ENCODE measurements at regions not wholly inside any gene's neighbourhood (a gene's known extent, or its start where the extent isn't known, plus 50 kb on each side); places are given as distances from the start of the nearest gene placed in this dataset.

DNA sequence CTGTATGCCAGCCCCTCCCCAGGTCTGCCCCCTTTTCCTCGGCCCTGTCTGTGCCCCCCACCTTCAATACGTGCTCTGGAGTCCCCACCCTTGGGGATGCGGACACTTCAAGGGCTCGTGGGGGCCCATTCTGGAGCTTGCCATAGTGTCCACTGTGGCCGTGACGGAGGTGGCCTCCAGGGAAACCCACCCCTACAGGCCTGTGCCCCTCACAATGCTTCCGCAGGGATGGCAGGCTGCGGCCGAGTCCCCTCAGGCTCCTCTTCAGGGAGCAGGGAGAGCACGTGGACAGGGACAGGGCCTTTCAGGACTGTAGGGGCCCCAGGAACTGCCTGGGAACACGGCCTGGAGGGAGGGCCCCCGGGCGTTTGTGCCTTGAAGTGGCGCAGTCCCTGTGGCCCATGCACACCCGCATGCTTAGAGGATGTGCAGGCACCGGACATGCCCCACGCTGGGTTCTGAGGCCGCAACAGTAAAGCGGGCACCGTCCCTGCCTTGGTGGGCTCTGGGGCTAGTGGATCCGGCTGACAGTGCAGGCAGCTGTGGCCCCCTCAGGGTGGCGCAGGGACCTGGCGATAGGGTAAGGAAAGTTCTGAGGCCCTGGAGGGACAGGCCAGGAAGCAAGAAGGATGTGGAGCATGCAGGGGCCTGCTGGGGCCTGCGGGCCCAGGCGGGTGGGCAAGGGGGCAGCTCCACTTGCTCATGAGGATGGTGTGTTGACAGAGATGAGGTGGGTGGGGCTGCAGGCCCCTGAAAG lies 209.0 kb upstream of the RTL1 start:
- TF ChIP-seq, protein P1, sequence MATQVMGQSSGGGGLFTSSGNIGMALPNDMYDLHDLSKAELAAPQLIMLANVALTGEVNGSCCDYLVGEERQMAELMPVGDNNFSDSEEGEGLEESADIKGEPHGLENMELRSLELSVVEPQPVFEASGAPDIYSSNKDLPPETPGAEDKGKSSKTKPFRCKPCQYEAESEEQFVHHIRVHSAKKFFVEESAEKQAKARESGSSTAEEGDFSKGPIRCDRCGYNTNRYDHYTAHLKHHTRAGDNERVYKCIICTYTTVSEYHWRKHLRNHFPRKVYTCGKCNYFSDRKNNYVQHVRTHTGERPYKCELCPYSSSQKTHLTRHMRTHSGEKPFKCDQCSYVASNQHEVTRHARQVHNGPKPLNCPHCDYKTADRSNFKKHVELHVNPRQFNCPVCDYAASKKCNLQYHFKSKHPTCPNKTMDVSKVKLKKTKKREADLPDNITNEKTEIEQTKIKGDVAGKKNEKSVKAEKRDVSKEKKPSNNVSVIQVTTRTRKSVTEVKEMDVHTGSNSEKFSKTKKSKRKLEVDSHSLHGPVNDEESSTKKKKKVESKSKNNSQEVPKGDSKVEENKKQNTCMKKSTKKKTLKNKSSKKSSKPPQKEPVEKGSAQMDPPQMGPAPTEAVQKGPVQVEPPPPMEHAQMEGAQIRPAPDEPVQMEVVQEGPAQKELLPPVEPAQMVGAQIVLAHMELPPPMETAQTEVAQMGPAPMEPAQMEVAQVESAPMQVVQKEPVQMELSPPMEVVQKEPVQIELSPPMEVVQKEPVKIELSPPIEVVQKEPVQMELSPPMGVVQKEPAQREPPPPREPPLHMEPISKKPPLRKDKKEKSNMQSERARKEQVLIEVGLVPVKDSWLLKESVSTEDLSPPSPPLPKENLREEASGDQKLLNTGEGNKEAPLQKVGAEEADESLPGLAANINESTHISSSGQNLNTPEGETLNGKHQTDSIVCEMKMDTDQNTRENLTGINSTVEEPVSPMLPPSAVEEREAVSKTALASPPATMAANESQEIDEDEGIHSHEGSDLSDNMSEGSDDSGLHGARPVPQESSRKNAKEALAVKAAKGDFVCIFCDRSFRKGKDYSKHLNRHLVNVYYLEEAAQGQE (IDR thresholded peaks at IDR 0.05; ENCODE audit: insufficient read depth in 1 of 2, low read depth in 2 of 2, low read length in 2 of 2): no peak
- TF ChIP-seq POLR2AphosphoS5 (IDR thresholded peaks at IDR 0.05; ENCODE audit: low read depth, low read length) (no peak), TAF1 (IDR thresholded peaks at IDR 0.05; ENCODE audit: borderline replicate concordance, insufficient read depth, low read length) (no peak), SIN3A (IDR thresholded peaks at IDR 0.05; ENCODE audit: borderline replicate concordance, insufficient read depth, low read length) (no peak)

All from PFSK-1 (cell line).